LNCAP (cell line): ENCODE measurements at regions not wholly inside any gene's neighbourhood (a gene's known extent, or its start where the extent isn't known, plus 50 kb on each side); places are given as distances from the start of the nearest gene placed in this dataset.

Experiments used
- CTCF ChIP-seq: fragments of 450-650 bp; IDR thresholded peaks from 2 replicates; pipeline ENCODE4 v1.5.1; 2017; ENCODE audit warnings: mild to moderate bottlenecking

DNA sequence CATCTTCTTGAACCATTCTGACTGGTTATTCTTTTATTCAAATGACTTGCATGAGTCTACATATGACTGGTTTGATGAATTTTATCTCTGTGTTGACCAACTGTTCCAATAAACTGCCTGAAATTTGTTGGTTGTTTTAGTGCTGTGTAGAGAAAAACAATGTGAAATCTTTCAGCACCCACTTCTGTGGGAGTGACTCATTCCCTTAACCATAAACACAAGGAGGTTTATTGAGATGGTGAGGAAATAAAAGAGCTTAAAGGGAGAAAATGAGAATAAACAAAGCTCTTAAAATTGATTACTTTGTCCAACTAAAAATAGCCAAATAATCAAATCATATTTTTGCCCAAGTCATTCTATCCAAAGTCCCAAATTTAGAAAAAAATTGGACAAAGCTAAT lies 341.1 kb downstream of the TGFB2 start:
- TF ChIP-seq CTCF: no peak

DNA sequence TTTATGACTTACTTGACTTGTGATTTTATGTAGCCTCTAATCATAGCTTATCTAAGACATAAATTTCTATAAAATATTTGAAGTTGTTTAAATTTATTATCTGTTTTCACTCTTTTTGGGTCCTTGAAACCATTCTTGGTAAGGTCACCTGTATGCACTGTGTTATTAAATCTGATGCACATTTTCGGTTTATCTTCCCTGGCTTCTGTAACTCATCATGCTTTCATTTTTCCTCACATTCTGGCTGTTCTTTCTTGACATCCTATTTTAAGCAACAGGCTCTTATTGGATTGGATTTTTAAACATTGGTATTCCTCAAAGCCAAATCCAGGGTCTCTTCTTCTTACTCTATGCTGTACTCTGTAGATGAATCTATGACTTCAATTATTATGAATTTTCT lies 341.6 kb downstream of the TGFB2 start:
- no peak for TF ChIP-seq CTCF

GRCh38 chr1:218692808-218693207 lies 347.7 kb downstream of the TGFB2 start:
- no peak for TF ChIP-seq CTCF

DNA sequence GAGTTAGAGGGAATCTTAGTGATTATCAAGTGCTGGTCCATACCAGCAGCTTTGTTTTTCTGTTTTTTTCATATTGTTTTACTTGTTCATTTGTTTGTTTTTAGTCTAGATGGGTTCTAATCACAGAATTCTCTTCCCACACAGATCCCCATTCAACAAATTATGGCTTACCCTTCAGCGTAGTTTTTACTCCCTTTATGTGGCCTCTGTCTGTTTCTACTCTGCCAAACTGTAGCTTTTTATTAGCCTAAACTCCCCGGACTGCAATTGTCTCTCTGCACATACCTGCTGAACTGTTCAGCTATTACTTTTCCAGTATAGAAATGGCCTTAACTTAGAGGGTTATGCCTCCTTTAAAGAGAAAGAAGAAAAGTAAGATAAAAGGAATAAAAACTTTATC lies 348.5 kb downstream of the TGFB2 start:
- no peak for TF ChIP-seq CTCF

GRCh38 chr1:218694085-218694484 lies 348.9 kb downstream of the TGFB2 start:
- TF ChIP-seq CTCF: no peak

GRCh38 chr1:218694636-218695035 lies 349.5 kb downstream of the TGFB2 start:
- TF ChIP-seq CTCF: no peak

DNA sequence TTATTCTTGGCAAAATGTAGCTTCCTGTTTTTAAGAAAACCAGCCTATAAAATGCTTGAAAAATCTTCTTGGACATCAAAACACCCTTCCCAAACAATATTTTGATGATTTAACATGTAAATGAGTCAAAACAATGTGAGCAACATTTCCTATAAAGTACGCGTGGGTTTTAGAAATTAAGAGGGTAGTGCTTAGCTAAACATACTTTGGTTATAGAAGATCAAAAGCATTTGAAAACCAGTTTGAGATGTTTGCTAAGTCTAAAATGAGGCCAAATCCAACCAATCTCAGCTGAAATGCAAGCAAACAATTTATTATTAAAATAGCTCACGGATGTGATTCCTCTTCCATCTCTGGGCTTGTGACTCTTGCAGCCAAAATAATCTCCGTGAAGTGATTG lies 350.4 kb downstream of the TGFB2 start:
- TF ChIP-seq CTCF: no peak

- no peak for TF ChIP-seq CTCF
Observed at GRCh38 chr1:218698141-218698540, 353.0 kb downstream of the TGFB2 start.
